AG10803 (cell line): ENCODE measurements at regions not wholly inside any gene's neighbourhood (a gene's known extent, or its start where the extent isn't known, plus 50 kb on each side); places are given as distances from the start of the nearest gene placed in this dataset.

Experiments
- DNase-seq: peaks from one replicate; pipeline ENCODE4 v3.0.0; 2010; ENCODE audit warnings: low read depth
- H3K4me3 ChIP-seq: 2 replicates; pipeline ENCODE4 v1.5.1; 2011; ENCODE audit warnings: mild to moderate bottlenecking, low read length, control low read depth
- CTCF ChIP-seq: conservative IDR thresholded peaks from 2 replicates; pipeline ENCODE4 v1.5.1; 2011; ENCODE audit warnings: mild to moderate bottlenecking, low read length, control low read depth, inconsistent platforms

DNA sequence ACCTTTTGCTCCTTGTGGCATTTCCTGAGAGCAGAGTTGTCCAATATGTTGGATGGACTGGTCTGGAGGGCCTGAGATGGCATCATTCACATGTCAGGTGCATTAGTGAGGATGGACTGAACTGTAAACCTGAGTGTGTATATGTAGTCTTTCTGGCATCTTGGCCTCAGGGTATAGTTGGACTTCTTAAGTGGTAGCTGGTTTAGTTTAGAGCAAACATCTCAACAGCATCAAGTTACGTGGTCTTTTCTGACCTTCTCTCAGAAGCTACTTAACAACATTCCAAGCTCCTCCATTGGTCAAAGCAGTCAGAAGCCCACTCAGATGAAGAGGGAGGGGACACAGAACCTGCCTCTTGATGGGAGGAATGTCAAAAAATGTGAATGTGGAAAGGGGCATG is 829.9 kb downstream of the METTL15 start:
- no peak for TF ChIP-seq CTCF
- H3K4me3 ChIP-seq, result no peak overlapping the region
- DNase-seq, result no peak

DNA sequence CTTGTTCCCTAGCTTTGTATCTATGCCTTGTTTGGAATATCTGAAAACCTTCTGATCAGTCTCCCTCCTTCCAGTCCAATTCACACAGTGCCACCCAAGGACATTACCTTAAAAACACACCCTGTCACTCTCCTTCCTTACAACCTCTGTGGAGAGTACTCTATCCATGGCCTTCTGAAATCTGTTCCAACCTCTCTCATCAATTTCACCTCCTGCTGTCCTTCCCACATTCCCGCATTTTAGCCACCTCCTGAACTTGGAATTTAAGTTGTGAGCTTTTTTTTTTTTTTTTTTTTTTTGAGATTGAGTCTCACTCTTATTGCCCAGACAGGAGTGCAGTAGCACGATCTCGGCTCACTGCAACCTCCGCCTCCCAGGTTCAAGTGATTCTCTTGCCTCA is 824.8 kb downstream of the METTL15 start:
- DNase-seq, result no peak
- no peak overlapping the region for H3K4me3 ChIP-seq
- TF ChIP-seq CTCF, result no peak

GRCh38 chr11:28924004-28924403 is 815.8 kb downstream of the METTL15 start:
- TF ChIP-seq CTCF, result no peak
- peak; percentile 25 for DNase-seq
- no peak overlapping the region for H3K4me3 ChIP-seq

DNA sequence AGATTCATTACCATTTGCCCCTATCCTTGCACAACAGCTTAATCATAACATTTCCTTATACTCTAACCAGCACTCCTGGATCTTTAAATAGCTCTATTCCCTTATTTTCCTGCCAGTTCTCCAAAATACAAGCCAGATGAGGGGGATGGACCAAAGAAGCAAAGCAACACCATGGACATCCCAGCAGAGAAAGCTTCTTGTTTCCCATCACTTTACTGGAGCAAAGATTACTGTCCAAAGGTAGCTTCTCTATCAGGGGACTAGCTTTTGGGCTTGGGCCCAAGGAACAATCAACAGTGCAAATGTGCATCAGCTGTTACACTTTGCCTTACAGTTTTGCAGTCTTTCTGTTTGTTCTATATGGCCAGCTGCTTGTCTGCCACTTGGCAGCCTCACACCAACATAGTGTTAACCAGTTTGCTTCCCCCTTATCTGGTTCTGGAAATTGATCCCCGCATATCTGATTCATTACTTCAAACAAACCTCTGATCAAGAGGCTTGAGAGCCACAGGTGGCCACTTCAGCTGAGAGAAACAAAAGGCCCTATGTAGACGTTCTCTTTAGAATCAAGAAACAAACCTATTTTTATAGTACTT is 814.3 kb downstream of the METTL15 start:
- peak; percentile 8 for DNase-seq
- H3K4me3 ChIP-seq, result no peak overlapping the region

GRCh38 chr11:28919194-28919593 is 811.0 kb downstream of the METTL15 start:
- DNase-seq, result no peak
- no peak for TF ChIP-seq CTCF
- no peak overlapping the region for H3K4me3 ChIP-seq

More for the DNA sequence above, 814.3 kb downstream of the METTL15 start:
- no peak for TF ChIP-seq CTCF

DNA sequence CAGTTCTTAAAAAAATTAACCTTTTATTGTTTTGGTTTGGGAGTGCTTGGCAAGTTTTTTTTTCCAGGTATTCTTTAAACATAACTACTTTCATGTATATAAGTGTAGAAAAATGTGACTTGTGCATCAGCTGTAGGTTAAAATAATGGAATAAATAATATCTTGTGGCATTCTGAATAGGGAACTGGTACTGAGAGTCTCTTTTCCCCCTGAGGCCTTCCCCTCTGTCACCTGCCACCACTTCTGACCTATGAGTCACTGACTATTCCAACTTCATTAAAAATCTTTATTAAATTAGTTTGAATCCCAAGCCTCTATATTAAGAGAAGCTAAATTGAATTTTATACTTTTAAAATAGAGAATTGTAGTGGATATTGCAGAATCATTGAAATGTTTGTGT is 805.7 kb downstream of the METTL15 start:
- H3K4me3 ChIP-seq, result no peak overlapping the region
- DNase-seq, result no peak
- TF ChIP-seq CTCF, result no peak

DNA sequence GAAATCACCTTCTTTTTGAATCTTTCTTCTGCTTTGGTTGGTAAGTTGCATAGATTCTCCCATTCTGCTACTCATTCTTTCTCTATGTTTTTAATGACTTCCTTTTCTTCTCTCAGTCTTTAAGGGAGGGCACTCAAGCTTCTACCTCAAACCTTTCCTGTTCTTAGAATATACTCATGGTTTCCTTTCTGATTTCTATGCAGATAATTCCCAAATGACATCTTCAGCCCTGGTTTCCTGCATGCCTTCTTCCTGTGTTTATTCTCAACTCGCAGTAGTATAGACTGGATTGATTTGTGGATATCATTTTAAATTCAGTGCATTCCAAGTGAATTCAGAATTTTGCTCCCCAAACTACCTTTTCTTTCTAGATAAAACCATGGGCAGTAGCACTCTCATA is 803.6 kb downstream of the METTL15 start:
- DNase-seq, result no peak
- H3K4me3 ChIP-seq, result no peak overlapping the region
- no peak for TF ChIP-seq CTCF
